DMS 273 treated with DMSO at 0.1 percent for 48 hours (cell line): ENCODE measurements at regions not wholly inside any gene's neighbourhood (a gene's known extent, or its start where the extent isn't known, plus 50 kb on each side); places are given as distances from the start of the nearest gene placed in this dataset.
"Not testable (repeated sequence)": the region's sequence is repeated elsewhere in the genome, so short reads cannot be mapped to it uniquely, and the experiment has no call there.

Source experiments
- DNase-seq: peaks from one replicate; lab custom pipeline; 2025; lab: John Stamatoyannopoulos, UW

- DNase-seq, result no peak
Measured at GRCh38 chr6:6724539-6725467, 136.3 kb downstream of the LY86 start.

GRCh38 chr6:6725468-6726209, 137.1 kb downstream of the LY86 start:
- no peak for DNase-seq

GRCh38 chr6:6728169-6728941, 139.8 kb downstream of the LY86 start:
- DNase-seq, result no peak

- DNase-seq, result no peak
Measured at GRCh38 chr6:6729971-6730370, 141.5 kb downstream of the LY86 start.

- DNase-seq, result no peak
Measured at GRCh38 chr6:6730831-6731230, 142.3 kb downstream of the LY86 start.

- no peak for DNase-seq
Measured at GRCh38 chr6:6734479-6735465, 146.3 kb downstream of the LY86 start.

- no peak for DNase-seq
Measured at GRCh38 chr6:6736791-6737654, 148.5 kb downstream of the LY86 start.

GRCh38 chr6:6737671-6738070, 149.2 kb downstream of the LY86 start:
- DNase-seq, result no peak

GRCh38 chr6:6738108-6738507, 149.6 kb downstream of the LY86 start:
- no peak for DNase-seq

GRCh38 chr6:6738922-6739716, 150.6 kb downstream of the LY86 start:
- DNase-seq, result no peak

GRCh38 chr6:6740595-6740994, 152.1 kb downstream of the LY86 start:
- no peak for DNase-seq

- DNase-seq, result no peak
Measured at GRCh38 chr6:6741264-6741663, 152.7 kb downstream of the LY86 start.

- no peak for DNase-seq
Measured at GRCh38 chr6:6742535-6742934, 154.0 kb downstream of the LY86 start.

- no peak for DNase-seq
Measured at GRCh38 chr6:6744551-6744950, 156.0 kb downstream of the LY86 start.

- DNase-seq, result not testable (repeated sequence)
Measured at GRCh38 chr6:6745637-6746332, 157.3 kb downstream of the LY86 start.

- DNase-seq, result no peak
Measured at GRCh38 chr6:6746333-6746969, 157.9 kb downstream of the LY86 start.

GRCh38 chr6:6746970-6747338, 158.4 kb downstream of the LY86 start:
- no peak for DNase-seq

GRCh38 chr6:6747371-6747770, 158.9 kb downstream of the LY86 start:
- DNase-seq, result no peak
